ENCODE measurements at regions not wholly inside any gene's neighbourhood (a gene's known extent, or its start where the extent isn't known, plus 50 kb on each side); places are given as distances from the start of the nearest gene placed in this dataset.

- Mint-ChIP-seq H3K4me1 (no peaks in the 10 kb centered on the region), H3K27me3 (ENCODE audit: low read depth in 3 of 3) (no peaks in the 10 kb centered on the region), H3K9me3 (peaks cover 0 to 5% (median 2%) of the 10 kb centered on the region in 6 donors), H3K27ac (no peak overlapping the region), H3K4me3 (no peak overlapping the region), H3K36me3 (no peaks in the 10 kb centered on the region)
- no peak for DNase-seq
Observed at GRCh38 chr11:15738931-15739330, 617.4 kb downstream of the SOX6 start.

GRCh38 chr11:15742626-15743519, 613.5 kb downstream of the SOX6 start:
- H3K4me1 Mint-ChIP-seq, result no peaks in the 10 kb centered on the region
- H3K27me3 Mint-ChIP-seq (ENCODE audit: low read depth in 3 of 3), result peaks cover 0 to 2% (median 0%) of the 10 kb centered on the region in 3 donors
- H3K9me3 Mint-ChIP-seq, result peaks cover 0 to 7% (median 0%) of the 10 kb centered on the region in 6 donors
- H3K36me3 Mint-ChIP-seq, result no peaks in the 10 kb centered on the region
- no peak overlapping the region for H3K4me3 Mint-ChIP-seq
- no peak overlapping the region for H3K27ac Mint-ChIP-seq
- DNase-seq, result no peak

GRCh38 chr11:15744693-15745092, 611.7 kb downstream of the SOX6 start:
- Mint-ChIP-seq H3K27me3 (ENCODE audit: low read depth in 3 of 3) (peaks cover 0 to 2% (median 0%) of the 10 kb centered on the region in 3 donors), H3K27ac (no peak overlapping the region), H3K9me3 (peaks cover 0 to 13% (median 0%) of the 10 kb centered on the region in 6 donors), H3K4me3 (no peak overlapping the region), H3K36me3 (no peaks in the 10 kb centered on the region), H3K4me1 (no peaks in the 10 kb centered on the region)
- DNase-seq, result no peak

GRCh38 chr11:15745266-15745665, 611.1 kb downstream of the SOX6 start:
- peaks cover 0 to 2% (median 0%) of the 10 kb centered on the region in 3 donors for H3K27me3 Mint-ChIP-seq (ENCODE audit: low read depth in 3 of 3)
- H3K4me3 Mint-ChIP-seq, result no peak overlapping the region
- no peaks in the 10 kb centered on the region for H3K4me1 Mint-ChIP-seq
- no peak overlapping the region for H3K27ac Mint-ChIP-seq
- no peak for DNase-seq
- H3K9me3 Mint-ChIP-seq, result peaks cover 0 to 14% (median 0%) of the 10 kb centered on the region in 6 donors
- no peaks in the 10 kb centered on the region for H3K36me3 Mint-ChIP-seq

- H3K27ac Mint-ChIP-seq, result no peak overlapping the region
- peaks cover 0 to 19% (median 0%) of the 10 kb centered on the region in 6 donors for H3K9me3 Mint-ChIP-seq
- H3K36me3 Mint-ChIP-seq, result no peaks in the 10 kb centered on the region
- DNase-seq, result no peak
- no peaks in the 10 kb centered on the region for H3K4me1 Mint-ChIP-seq
- peaks cover 0 to 5% (median 2%) of the 10 kb centered on the region in 3 donors for H3K27me3 Mint-ChIP-seq (ENCODE audit: low read depth in 3 of 3)
- no peak overlapping the region for H3K4me3 Mint-ChIP-seq
Observed at GRCh38 chr11:15747671-15748070, 608.7 kb downstream of the SOX6 start.

- peaks cover 0 to 5% (median 2%) of the 10 kb centered on the region in 3 donors for H3K27me3 Mint-ChIP-seq (ENCODE audit: low read depth in 3 of 3)
- H3K4me1 Mint-ChIP-seq, result no peaks in the 10 kb centered on the region
- H3K4me3 Mint-ChIP-seq, result no peak overlapping the region
- H3K9me3 Mint-ChIP-seq, result peaks cover 0 to 19% (median 0%) of the 10 kb centered on the region in 6 donors
- no peak for DNase-seq
- no peak overlapping the region for H3K27ac Mint-ChIP-seq
- no peaks in the 10 kb centered on the region for H3K36me3 Mint-ChIP-seq
Observed at GRCh38 chr11:15748132-15748531, 608.2 kb downstream of the SOX6 start.

GRCh38 chr11:15748741-15749140, 607.6 kb downstream of the SOX6 start:
- Mint-ChIP-seq H3K4me3 (no peak overlapping the region), H3K9me3 (peaks cover 0 to 21% (median 0%) of the 10 kb centered on the region in 6 donors), H3K36me3 (no peaks in the 10 kb centered on the region), H3K27ac (no peak overlapping the region), H3K27me3 (ENCODE audit: low read depth in 3 of 3) (peaks cover under 1 to 5% (median 2%) of the 10 kb centered on the region in 3 donors), H3K4me1 (no peaks in the 10 kb centered on the region)
- no peak for DNase-seq

- H3K4me1 Mint-ChIP-seq, result no peaks in the 10 kb centered on the region
- peaks cover 0 to 13% (median 0%) of the 10 kb centered on the region in 6 donors for H3K9me3 Mint-ChIP-seq
Observed at GRCh38 chr11:15750535-15751308, 605.6 kb downstream of the SOX6 start.

GRCh38 chr11:15754221-15754620, 602.1 kb downstream of the SOX6 start:
- Mint-ChIP-seq H3K27me3 (ENCODE audit: low read depth in 3 of 3) (peaks cover 0 to 6% (median 3%) of the 10 kb centered on the region in 3 donors), H3K9me3 (peaks cover 0 to 11% (median 0%) of the 10 kb centered on the region in 6 donors), H3K4me1 (no peaks in the 10 kb centered on the region), H3K27ac (no peak overlapping the region), H3K36me3 (no peaks in the 10 kb centered on the region), H3K4me3 (no peak overlapping the region)
- no peak for DNase-seq

More at GRCh38 chr11:15750535-15751308, 605.6 kb downstream of the SOX6 start:
- H3K27ac Mint-ChIP-seq, result no peak overlapping the region
- no peaks in the 10 kb centered on the region for H3K36me3 Mint-ChIP-seq
- no peak for DNase-seq
- H3K4me3 Mint-ChIP-seq, result no peak overlapping the region
- H3K27me3 Mint-ChIP-seq (ENCODE audit: low read depth in 3 of 3), result peaks cover 2 to 5% (median 3%) of the 10 kb centered on the region in 3 donors

- Mint-ChIP-seq H3K4me3 (no peak overlapping the region), H3K4me1 (no peaks in the 10 kb centered on the region), H3K9me3 (peaks cover 0 to 3% (median 2%) of the 10 kb centered on the region in 6 donors), H3K36me3 (no peaks in the 10 kb centered on the region), H3K27ac (no peak overlapping the region), H3K27me3 (ENCODE audit: low read depth in 3 of 3) (peaks cover 0 to 3% (median 1%) of the 10 kb centered on the region in 3 donors)
- DNase-seq, result no peak
Observed at GRCh38 chr11:15757048-15757698, 599.2 kb downstream of the SOX6 start.

GRCh38 chr11:15758857-15759465, 597.4 kb downstream of the SOX6 start:
- no peak overlapping the region for H3K4me3 Mint-ChIP-seq
- no peaks in the 10 kb centered on the region for H3K4me1 Mint-ChIP-seq
- H3K27ac Mint-ChIP-seq, result no peak overlapping the region
- peaks cover 0 to 1% (median under 1%) of the 10 kb centered on the region in 3 donors for H3K27me3 Mint-ChIP-seq (ENCODE audit: low read depth in 3 of 3)
- no peak for DNase-seq
- H3K9me3 Mint-ChIP-seq, result peaks cover 0 to 5% (median 2%) of the 10 kb centered on the region in 6 donors
- H3K36me3 Mint-ChIP-seq, result no peaks in the 10 kb centered on the region

- H3K9me3 Mint-ChIP-seq, result peaks cover 0 to 5% (median 2%) of the 10 kb centered on the region in 6 donors
- no peaks in the 10 kb centered on the region for H3K4me1 Mint-ChIP-seq
- H3K36me3 Mint-ChIP-seq, result no peaks in the 10 kb centered on the region
- H3K27ac Mint-ChIP-seq, result no peak overlapping the region
- no peaks in the 10 kb centered on the region for H3K27me3 Mint-ChIP-seq (ENCODE audit: low read depth in 3 of 3)
- no peak overlapping the region for H3K4me3 Mint-ChIP-seq
- no peak for DNase-seq
Observed at GRCh38 chr11:15761235-15761634, 595.1 kb downstream of the SOX6 start.

GRCh38 chr11:15764326-15764725, 592.0 kb downstream of the SOX6 start:
- no peak overlapping the region for H3K27ac Mint-ChIP-seq
- peaks cover 0 to 5% (median 2%) of the 10 kb centered on the region in 6 donors for H3K9me3 Mint-ChIP-seq
- H3K4me1 Mint-ChIP-seq, result no peaks in the 10 kb centered on the region
- H3K36me3 Mint-ChIP-seq, result no peaks in the 10 kb centered on the region
- no peak for DNase-seq
- H3K4me3 Mint-ChIP-seq, result no peak overlapping the region
- H3K27me3 Mint-ChIP-seq (ENCODE audit: low read depth in 3 of 3), result no peaks in the 10 kb centered on the region
